ENCODE measurements at regions not wholly inside any gene's neighbourhood (a gene's known extent, or its start where the extent isn't known, plus 50 kb on each side); places are given as distances from the start of the nearest gene placed in this dataset.
A peak's percentile ranks its signal among the peaks of the same experiment; 100 is the strongest.

- peaks cover 0 to 2% of the 10 kb centered on the region in 2 donors for H3K36me3 Mint-ChIP-seq (ENCODE audit: insufficient read depth in 2 of 2)
- no peaks in the 10 kb centered on the region for H3K4me1 Mint-ChIP-seq (ENCODE audit: low read depth)
- H3K9me3 Mint-ChIP-seq, result peaks cover 3% of the 10 kb centered on the region in 2 donors
- no peak for DNase-seq
- no peak overlapping the region for H3K27ac Mint-ChIP-seq
- no peak overlapping the region for H3K4me3 Mint-ChIP-seq
- no peak for ATAC-seq (replicated peaks in 1 of 2)
- H3K27me3 Mint-ChIP-seq (ENCODE audit: low read depth), result no peaks in the 10 kb centered on the region
Observed at GRCh38 chr2:33904801-33905200, 305.7 kb upstream of the FAM98A start.

GRCh38 chr2:33903701-33904100 is 304.6 kb upstream of the FAM98A start:
- H3K4me1 Mint-ChIP-seq (ENCODE audit: low read depth), result no peaks in the 10 kb centered on the region
- H3K36me3 Mint-ChIP-seq (ENCODE audit: insufficient read depth in 2 of 2), result peaks cover 0 to 2% of the 10 kb centered on the region in 2 donors
- H3K27ac Mint-ChIP-seq, result no peak overlapping the region
- no peak for DNase-seq
- H3K4me3 Mint-ChIP-seq, result no peak overlapping the region
- H3K27me3 Mint-ChIP-seq (ENCODE audit: low read depth), result no peaks in the 10 kb centered on the region
- ATAC-seq (replicated peaks in 1 of 2), result no peak
- H3K9me3 Mint-ChIP-seq, result peaks cover 0 to 3% of the 10 kb centered on the region in 2 donors

GRCh38 chr2:33903215-33903614 is 304.1 kb upstream of the FAM98A start:
- peaks cover 0 to 3% of the 10 kb centered on the region in 2 donors for H3K9me3 Mint-ChIP-seq
- H3K27ac Mint-ChIP-seq, result no peak overlapping the region
- no peaks in the 10 kb centered on the region for H3K4me1 Mint-ChIP-seq (ENCODE audit: low read depth)
- no peak overlapping the region for H3K4me3 Mint-ChIP-seq
- H3K36me3 Mint-ChIP-seq (ENCODE audit: insufficient read depth in 2 of 2), result peaks cover 0 to 2% of the 10 kb centered on the region in 2 donors
- no peaks in the 10 kb centered on the region for H3K27me3 Mint-ChIP-seq (ENCODE audit: low read depth)
- ATAC-seq (replicated peaks in 1 of 2) (no peak), DNase-seq (no peak)

GRCh38 chr2:33900610-33901009 is 301.5 kb upstream of the FAM98A start:
- H3K4me1 Mint-ChIP-seq (ENCODE audit: low read depth), result no peaks in the 10 kb centered on the region
- ATAC-seq (replicated peaks in 1 of 2) (no peak), DNase-seq (no peak)
- H3K9me3 Mint-ChIP-seq, result peaks cover 0 to 3% of the 10 kb centered on the region in 2 donors
- H3K27ac Mint-ChIP-seq, result no peak overlapping the region
- H3K4me3 Mint-ChIP-seq, result no peak overlapping the region
- peaks cover 0 to 2% of the 10 kb centered on the region in 2 donors for H3K36me3 Mint-ChIP-seq (ENCODE audit: insufficient read depth in 2 of 2)
- H3K27me3 Mint-ChIP-seq (ENCODE audit: low read depth), result no peaks in the 10 kb centered on the region

GRCh38 chr2:33897741-33898140 is 298.6 kb upstream of the FAM98A start:
- DNase-seq, result no peak

GRCh38 chr2:33893824-33894223 is 294.7 kb upstream of the FAM98A start:
- Mint-ChIP-seq H3K36me3 (ENCODE audit: insufficient read depth in 2 of 2) (no peaks in the 10 kb centered on the region), H3K4me1 (ENCODE audit: low read depth) (no peaks in the 10 kb centered on the region), H3K9me3 (peaks cover 0 to 2% of the 10 kb centered on the region in 2 donors), H3K4me3 (no peak overlapping the region), H3K27ac (no peak overlapping the region), H3K27me3 (ENCODE audit: low read depth) (no peaks in the 10 kb centered on the region)
- DNase-seq, result no peak
- no peak for ATAC-seq (replicated peaks in 1 of 2)

More at GRCh38 chr2:33897741-33898140, 298.6 kb upstream of the FAM98A start:
- no peaks in the 10 kb centered on the region for H3K27me3 Mint-ChIP-seq (ENCODE audit: low read depth)
- no peaks in the 10 kb centered on the region for H3K4me1 Mint-ChIP-seq (ENCODE audit: low read depth)
- no peak overlapping the region for H3K27ac Mint-ChIP-seq
- no peaks in the 10 kb centered on the region for H3K36me3 Mint-ChIP-seq (ENCODE audit: insufficient read depth in 2 of 2)
- H3K9me3 Mint-ChIP-seq, result no peaks in the 10 kb centered on the region
- no peak overlapping the region for H3K4me3 Mint-ChIP-seq
- no peak for ATAC-seq (replicated peaks in 1 of 2)

GRCh38 chr2:33891616-33892015 is 292.5 kb upstream of the FAM98A start:
- ATAC-seq (replicated peaks in 1 of 2) (no peak), DNase-seq (no peak)
- Mint-ChIP-seq H3K4me1 (ENCODE audit: low read depth) (no peaks in the 10 kb centered on the region), H3K36me3 (ENCODE audit: insufficient read depth in 2 of 2) (no peaks in the 10 kb centered on the region), H3K4me3 (no peak overlapping the region), H3K27me3 (ENCODE audit: low read depth) (no peaks in the 10 kb centered on the region), H3K9me3 (peaks cover 0 to 2% of the 10 kb centered on the region in 2 donors), H3K27ac (no peak overlapping the region)

GRCh38 chr2:33890686-33891085 is 291.6 kb upstream of the FAM98A start:
- H3K27ac Mint-ChIP-seq, result no peak overlapping the region
- H3K27me3 Mint-ChIP-seq (ENCODE audit: low read depth), result no peaks in the 10 kb centered on the region
- H3K4me3 Mint-ChIP-seq, result no peak overlapping the region
- DNase-seq, result no peak
- peaks cover 0 to 2% of the 10 kb centered on the region in 2 donors for H3K9me3 Mint-ChIP-seq
- no peaks in the 10 kb centered on the region for H3K36me3 Mint-ChIP-seq (ENCODE audit: insufficient read depth in 2 of 2)
- no peak for ATAC-seq (replicated peaks in 1 of 2)
- H3K4me1 Mint-ChIP-seq (ENCODE audit: low read depth), result no peaks in the 10 kb centered on the region

GRCh38 chr2:33877348-33878016 is 278.4 kb upstream of the FAM98A start:
- Mint-ChIP-seq H3K9me3 (peaks cover 0 to 4% of the 10 kb centered on the region in 2 donors), H3K4me1 (ENCODE audit: low read depth) (no peaks in the 10 kb centered on the region), H3K27ac (no peak overlapping the region), H3K4me3 (no peak overlapping the region), H3K36me3 (ENCODE audit: insufficient read depth in 2 of 2) (no peaks in the 10 kb centered on the region), H3K27me3 (ENCODE audit: low read depth) (no peaks in the 10 kb centered on the region)
- ATAC-seq (replicated peaks in 1 of 2) (no peak), DNase-seq (no peak)

- Mint-ChIP-seq H3K4me1 (ENCODE audit: low read depth) (no peaks in the 10 kb centered on the region), H3K36me3 (ENCODE audit: insufficient read depth in 2 of 2) (peaks cover 2 to 3% of the 10 kb centered on the region in 2 donors), H3K27me3 (ENCODE audit: low read depth) (no peaks in the 10 kb centered on the region), H3K4me3 (no peak overlapping the region), H3K27ac (no peak overlapping the region), H3K9me3 (peaks cover 3 to 4% of the 10 kb centered on the region in 2 donors)
- ATAC-seq (replicated peaks in 1 of 2) (no peak), DNase-seq (no peak)
Observed at GRCh38 chr2:33873076-33873605, 274.0 kb upstream of the FAM98A start.

- ATAC-seq (replicated peaks in 1 of 2) (peak in 1 of 2 donors; percentile 25), DNase-seq (no peak)
- Mint-ChIP-seq H3K4me1 (ENCODE audit: low read depth) (no peaks in the 10 kb centered on the region), H3K27me3 (ENCODE audit: low read depth) (no peaks in the 10 kb centered on the region), H3K9me3 (peaks cover 0 to 5% of the 10 kb centered on the region in 2 donors), H3K36me3 (ENCODE audit: insufficient read depth in 2 of 2) (no peaks in the 10 kb centered on the region), H3K27ac (peak overlapping the region; percentile 30), H3K4me3 (peak overlapping the region in 1 of 2 donors; percentile 59)
Observed at GRCh38 chr2:33859811-33860461, 260.8 kb upstream of the FAM98A start.

GRCh38 chr2:33859176-33859575 is 260.1 kb upstream of the FAM98A start:
- Mint-ChIP-seq H3K27ac (no peak overlapping the region), H3K4me1 (ENCODE audit: low read depth) (no peaks in the 10 kb centered on the region), H3K27me3 (ENCODE audit: low read depth) (no peaks in the 10 kb centered on the region), H3K36me3 (ENCODE audit: insufficient read depth in 2 of 2) (peaks cover under 1 to 1% of the 10 kb centered on the region in 2 donors), H3K9me3 (peaks cover 2 to 7% of the 10 kb centered on the region in 2 donors), H3K4me3 (peak overlapping the region in 1 of 2 donors; percentile 59)
- DNase-seq (no peak), ATAC-seq (replicated peaks in 1 of 2) (no peak)

- Mint-ChIP-seq H3K4me3 (no peak overlapping the region), H3K9me3 (peaks cover 12 to 14% of the 10 kb centered on the region in 2 donors), H3K27me3 (ENCODE audit: low read depth) (no peaks in the 10 kb centered on the region), H3K4me1 (ENCODE audit: low read depth) (no peaks in the 10 kb centered on the region), H3K36me3 (ENCODE audit: insufficient read depth in 2 of 2) (peaks cover 5 to 6% of the 10 kb centered on the region in 2 donors), H3K27ac (no peak overlapping the region)
- ATAC-seq (replicated peaks in 1 of 2), result no peak
- no peak for DNase-seq
Observed at GRCh38 chr2:33848486-33848885, 249.4 kb upstream of the FAM98A start.
